Astrocyte (in vitro differentiated cells and primary cell): ENCODE measurements at regions not wholly inside any gene's neighbourhood (a gene's known extent, or its start where the extent isn't known, plus 50 kb on each side); places are given as distances from the start of the nearest gene placed in this dataset.

Source experiments
- DNase-seq: peaks from one replicate; pipeline ENCODE4 v3.0.0-alpha.2; 2010; ENCODE audit warnings: low read depth
- FAIRE-seq: peaks from 2 replicates; lab custom pipeline; 2011; peaks lifted over from hg19 to GRCh38; lab: Jason Lieb, UNC
- H2AFZ ChIP-seq: 2 replicates; pipeline ENCODE4 v1.6.0; 2012; ENCODE audit warnings: low read depth, low read length, inconsistent platforms
- H3K27ac ChIP-seq: 2 replicates; pipeline ENCODE4 v1.5.1; 2011; ENCODE audit warnings: low read depth, low read length, inconsistent platforms
- H3K27me3 ChIP-seq: 2 replicates; pipeline ENCODE4 v1.6.0; 2011; ENCODE audit warnings: low read length, inconsistent platforms; ENCODE audit not compliant: insufficient read depth
- H3K36me3 ChIP-seq: 2 replicates; pipeline ENCODE4 v1.5.1; 2011; ENCODE audit warnings: low read length, inconsistent platforms; ENCODE audit not compliant: insufficient read depth
- H3K4me1 ChIP-seq: 2 replicates; pipeline ENCODE4 v1.5.1; 2011; ENCODE audit warnings: low read length, inconsistent platforms; ENCODE audit not compliant: insufficient read depth
- H3K4me2 ChIP-seq: 2 replicates; pipeline ENCODE4 v1.6.0; 2012; ENCODE audit warnings: low read length, inconsistent platforms
- H3K4me3 ChIP-seq: 2 replicates; pipeline ENCODE4 v1.5.1; 2011; ENCODE audit warnings: low read depth, mild to moderate bottlenecking, low read length, inconsistent platforms; ENCODE audit not compliant: insufficient read depth
- H3K79me2 ChIP-seq: 2 replicates; pipeline ENCODE4 v1.6.0; 2012; ENCODE audit warnings: mild to moderate bottlenecking, low read length, inconsistent platforms; ENCODE audit not compliant: insufficient read depth
- H3K9ac ChIP-seq: 2 replicates; pipeline ENCODE4 v1.6.0; 2012; ENCODE audit warnings: mild to moderate bottlenecking, low read length, inconsistent platforms
- H3K9me3 ChIP-seq: 2 replicates; pipeline ENCODE4 v1.5.1; 2012; ENCODE audit warnings: low read depth, mild to moderate bottlenecking, low read length, inconsistent platforms; ENCODE audit not compliant: insufficient read depth
- H4K20me1 ChIP-seq: 2 replicates; pipeline ENCODE4 v1.6.0; 2012; ENCODE audit warnings: low read length, inconsistent platforms; ENCODE audit not compliant: insufficient read depth
- H3K27ac Mint-ChIP-seq: one replicate; pipeline ENCODE4 v1.8.0; 2021; ENCODE audit warnings: mild to moderate bottlenecking, mixed read lengths; ENCODE audit not compliant: unreplicated experiment
- H3K27me3 Mint-ChIP-seq: one replicate; pipeline ENCODE4 v1.8.0; 2021; ENCODE audit warnings: low read depth, mixed read lengths; ENCODE audit not compliant: unreplicated experiment
- H3K36me3 Mint-ChIP-seq: one replicate; pipeline ENCODE4 v1.8.0; 2021; ENCODE audit warnings: low read depth, mixed read lengths; ENCODE audit not compliant: unreplicated experiment
- H3K4me1 Mint-ChIP-seq: one replicate; pipeline ENCODE4 v1.8.0; 2021; ENCODE audit warnings: low read depth, mixed read lengths; ENCODE audit not compliant: unreplicated experiment
- H3K4me3 Mint-ChIP-seq: one replicate; pipeline ENCODE4 v1.8.0; 2021; ENCODE audit warnings: mild to moderate bottlenecking, moderate library complexity, mixed read lengths; ENCODE audit not compliant: unreplicated experiment
- H3K9me3 Mint-ChIP-seq: one replicate; pipeline ENCODE4 v1.8.0; 2021; ENCODE audit warnings: mild to moderate bottlenecking, mixed read lengths; ENCODE audit not compliant: unreplicated experiment
- CTCF ChIP-seq: IDR thresholded peaks from 2 replicates; pipeline ENCODE4 v1.5.1; 2011; ENCODE audit warnings: low read depth, mild to moderate bottlenecking, inconsistent platforms, low read length, moderate library complexity; ENCODE audit not compliant: insufficient read depth
- EZH2 ChIP-seq: IDR thresholded peaks from 2 replicates; pipeline ENCODE4 v1.6.1; 2012; ENCODE audit warnings: mild to moderate bottlenecking, low read length, inconsistent platforms; ENCODE audit not compliant: insufficient read depth

- no peaks in the 10 kb centered on the region for H3K36me3 Mint-ChIP-seq
- H3K27me3 Mint-ChIP-seq: peaks cover 3% of the 10 kb centered on the region
- H3K4me3 Mint-ChIP-seq: no peak overlapping the region
- Histone ChIP-seq H3K4me2 (no peak overlapping the region), H2AFZ (no peak overlapping the region), H3K9ac (no peak overlapping the region), H3K27me3 (no peaks in the 10 kb centered on the region), H4K20me1 (no peaks in the 10 kb centered on the region), H3K4me1 (no peaks in the 10 kb centered on the region), H3K4me3 (no peak overlapping the region), H3K79me2 (no peaks in the 10 kb centered on the region), H3K27ac (no peak overlapping the region), H3K9me3 (no peaks in the 10 kb centered on the region), H3K36me3 (no peaks in the 10 kb centered on the region)
- FAIRE-seq (no peak), DNase-seq (no peak)
- H3K9me3 Mint-ChIP-seq: peaks cover 7% of the 10 kb centered on the region
- no peak for TF ChIP-seq EZH2
- TF ChIP-seq CTCF: no peak
- peaks cover 4% of the 10 kb centered on the region for H3K4me1 Mint-ChIP-seq
- H3K27ac Mint-ChIP-seq: no peak overlapping the region
Observed at GRCh38 chr18:25798046-25798445, 292.4 kb downstream of the SS18 start.

- no peak overlapping the region for H3K4me3 Mint-ChIP-seq
- no peaks in the 10 kb centered on the region for H3K9me3 ChIP-seq
- no peaks in the 10 kb centered on the region for H3K27me3 ChIP-seq
- no peak overlapping the region for H3K27ac ChIP-seq
- peaks cover 5% of the 10 kb centered on the region for H3K27me3 Mint-ChIP-seq
- H3K4me2 ChIP-seq: no peak overlapping the region
- FAIRE-seq (no peak), DNase-seq (no peak)
- no peak overlapping the region for H3K9ac ChIP-seq
- H3K36me3 Mint-ChIP-seq: no peaks in the 10 kb centered on the region
- peaks cover 2% of the 10 kb centered on the region for H3K9me3 Mint-ChIP-seq
- no peak overlapping the region for H3K4me3 ChIP-seq
- H3K79me2 ChIP-seq: no peaks in the 10 kb centered on the region
- H2AFZ ChIP-seq: peak overlapping the region; percentile 15
- no peaks in the 10 kb centered on the region for H3K36me3 ChIP-seq
- H3K4me1 ChIP-seq: no peaks in the 10 kb centered on the region
- H3K27ac Mint-ChIP-seq: no peak overlapping the region
- TF ChIP-seq CTCF (no peak), EZH2 (no peak)
- peaks cover 4% of the 10 kb centered on the region for H3K4me1 Mint-ChIP-seq
- H4K20me1 ChIP-seq: no peaks in the 10 kb centered on the region
Observed at GRCh38 chr18:25795213-25795612, 295.2 kb downstream of the SS18 start.

- FAIRE-seq (peak; percentile 17), DNase-seq (no peak)
- Histone ChIP-seq H3K36me3 (no peaks in the 10 kb centered on the region), H3K9ac (peak overlapping the region; percentile 37), H2AFZ (peak overlapping the region; percentile 13), H3K4me3 (peak overlapping the region; percentile 3), H3K4me2 (peak overlapping the region; percentile 69), H3K4me1 (peaks cover 14% of the 10 kb centered on the region), H4K20me1 (no peaks in the 10 kb centered on the region), H3K9me3 (no peaks in the 10 kb centered on the region), H3K79me2 (no peaks in the 10 kb centered on the region), H3K27ac (peak overlapping the region; percentile 80), H3K27me3 (no peaks in the 10 kb centered on the region)
- H3K27me3 Mint-ChIP-seq: peaks cover under 1% of the 10 kb centered on the region
- peak overlapping the region; percentile 93 for H3K27ac Mint-ChIP-seq
- peaks cover 2% of the 10 kb centered on the region for H3K9me3 Mint-ChIP-seq
- H3K36me3 Mint-ChIP-seq: no peaks in the 10 kb centered on the region
- no peak overlapping the region for H3K4me3 Mint-ChIP-seq
- TF ChIP-seq CTCF (no peak), EZH2 (no peak)
- peaks cover 23% of the 10 kb centered on the region for H3K4me1 Mint-ChIP-seq
Observed at GRCh38 chr18:25787276-25787675, 303.1 kb downstream of the SS18 start.
